H1 (cell line): ENCODE measurements at regions not wholly inside any gene's neighbourhood (a gene's known extent, or its start where the extent isn't known, plus 50 kb on each side); places are given as distances from the start of the nearest gene placed in this dataset.
A peak's percentile ranks its signal among the peaks of the same experiment; 100 is the strongest.

Source experiments
- CTCF ChIA-PET: fragments of 300-600 bp; sonication (Branson Sonifier 250); formaldehyde crosslinking; loops from one replicate; lab custom pipeline; 2021; ENCODE audit not compliant: partially characterized antibody; lab: Charles Lee
- POLR2A ChIA-PET: fragments of 300-600 bp; sonication (Branson Sonifier 250); formaldehyde crosslinking; loops from one replicate; lab custom pipeline; 2021; ENCODE audit warnings: inconsistent platforms; ENCODE audit not compliant: partially characterized antibody; lab: Charles Lee
- DNase-seq, 2 experiments: peaks; one replicate each; pipeline versions ENCODE4 v3.0.0 to v3.0.0-alpha.2; 2010 to 2022; ENCODE audit warnings: low spot score in 2 of 2, low read depth in 1 of 2, mixed read lengths in 1 of 2
- FAIRE-seq: peaks from 2 replicates; lab custom pipeline; 2011; peaks lifted over from hg19 to GRCh38; lab: Jason Lieb, UNC
- H2AFZ ChIP-seq: 2 replicates; pipeline ENCODE4 v1.8.1; 2012; ENCODE audit warnings: low read length, inconsistent platforms
- H2AK5ac ChIP-seq: 2 replicates; pipeline ENCODE4 v1.6.1; 2013; ENCODE audit warnings: low read depth, low read length
- H2BK120ac ChIP-seq: replicated peaks from 2 replicates; pipeline ENCODE3; 2013; ENCODE audit warnings: low read depth, low read length, inconsistent platforms
- H2BK12ac ChIP-seq: 2 replicates; pipeline ENCODE4 v1.6.1; 2013; ENCODE audit warnings: low read depth, low read length
- H2BK15ac ChIP-seq: 2 replicates; pipeline ENCODE4 v1.6.1; 2013; ENCODE audit warnings: low read length
- H2BK20ac ChIP-seq: 2 replicates; pipeline ENCODE4 v1.6.1; 2013; ENCODE audit warnings: low read length
- H2BK5ac ChIP-seq: 2 replicates; pipeline ENCODE4 v1.6.1; 2013; ENCODE audit warnings: low read depth, low read length
- H3K14ac ChIP-seq: 2 replicates; pipeline ENCODE4 v1.6.1; 2013; ENCODE audit warnings: inconsistent platforms; ENCODE audit not compliant: insufficient read length
- H3K18ac ChIP-seq: 2 replicates; pipeline ENCODE4 v1.6.1; 2013; ENCODE audit warnings: low read length; ENCODE audit errors: extremely low read depth
- H3K23ac ChIP-seq: 2 replicates; pipeline ENCODE4 v1.6.1; 2013; ENCODE audit warnings: inconsistent platforms; ENCODE audit not compliant: insufficient read length
- H3K23me2 ChIP-seq: 2 replicates; pipeline ENCODE4 v1.6.1; 2013; ENCODE audit warnings: low read depth, low read length
- H3K27ac ChIP-seq: 2 replicates; pipeline ENCODE4 v1.6.1; 2011; ENCODE audit warnings: low read depth, low read length, inconsistent platforms
- H3K27me3 ChIP-seq, 4 experiments: replicated peaks in 1 of 4; 1 replicate in 1 of 4; 2 replicates in 3 of 4; pipeline versions ENCODE4 v1.6.1 to v1.8.1; 2011 to 2013; ENCODE audit warnings: low read length in 3 of 4, mild to moderate bottlenecking in 3 of 4, inconsistent platforms in 2 of 4, mixed read lengths in 2 of 4, moderate library complexity in 1 of 4; ENCODE audit not compliant: control insufficient read depth in 3 of 4, insufficient read depth in 3 of 4; ENCODE audit errors: extremely low read depth in 1 of 4
- H3K36me3 ChIP-seq, 4 experiments: 2 replicates each; pipeline versions ENCODE4 v1.6.1 to v1.8.1; 2011 to 2013; ENCODE audit warnings: mild to moderate bottlenecking in 4 of 4, low read length in 3 of 4, moderate library complexity in 2 of 4, control low read depth in 1 of 4, inconsistent platforms in 1 of 4; ENCODE audit not compliant: insufficient read depth in 4 of 4, control insufficient read depth in 2 of 4
- H3K4ac ChIP-seq: replicated peaks from 2 replicates; pipeline ENCODE3; 2013; ENCODE audit warnings: low read length, low read depth, mixed read lengths, inconsistent platforms; ENCODE audit not compliant: insufficient read length
- H3K4me1 ChIP-seq, 4 experiments: replicated peaks in 1 of 4; 1 replicate in 1 of 4; 2 replicates in 3 of 4; pipeline versions ENCODE4 v1.6.1 to v1.8.1; 2011 to 2013; ENCODE audit warnings: low read length in 3 of 4, inconsistent platforms in 2 of 4, mixed read lengths in 1 of 4; ENCODE audit not compliant: insufficient read depth in 4 of 4, control insufficient read depth in 3 of 4
- H3K4me2 ChIP-seq, 2 experiments: 2 replicates each; pipeline versions ENCODE4 v1.6.1 to v1.8.1; 2011 to 2013; ENCODE audit warnings: low read depth in 2 of 2, low read length in 2 of 2, control low read depth in 1 of 2, inconsistent platforms in 1 of 2, mild to moderate bottlenecking in 1 of 2; ENCODE audit not compliant: insufficient read depth in 1 of 2
- H3K4me3 ChIP-seq, 4 experiments: fragments of 200-600, 300-600 bp in 1 of 4; sonication (generic), shearing (Covaris generic), sonication (Bioruptor Twin) in 1 of 4; 2 replicates each; pipeline versions ENCODE4 v1.5.1 to v1.8.1; 2011 to 2016; ENCODE audit warnings: low read length in 4 of 4, low read depth in 3 of 4, control low read depth in 2 of 4, inconsistent platforms in 2 of 4, mild to moderate bottlenecking in 2 of 4, mixed read lengths in 1 of 4, moderate library complexity in 1 of 4; ENCODE audit not compliant: insufficient read depth in 2 of 4; ENCODE audit errors: extremely low read depth in 1 of 4
- H3K56ac ChIP-seq: replicated peaks from 2 replicates; pipeline ENCODE3; 2013; ENCODE audit warnings: low read depth, mild to moderate bottlenecking, mixed read lengths, low read length, inconsistent platforms; ENCODE audit not compliant: insufficient read length
- H3K79me1 ChIP-seq: 2 replicates; pipeline ENCODE4 v1.6.1; 2013; ENCODE audit warnings: low read depth, low read length, control low read depth
- H3K79me2 ChIP-seq, 2 experiments: 2 replicates each; pipeline versions ENCODE4 v1.6.1 to v1.8.1; 2012 to 2013; ENCODE audit warnings: low read length in 2 of 2, mild to moderate bottlenecking in 2 of 2, inconsistent platforms in 1 of 2; ENCODE audit not compliant: insufficient read depth in 2 of 2, control insufficient read depth in 1 of 2
- H3K9ac ChIP-seq, 4 experiments: replicated peaks in 1 of 4; 1 replicate in 1 of 4; 2 replicates in 3 of 4; pipeline versions ENCODE4 v1.6.1 to v1.8.1; 2011 to 2013; ENCODE audit warnings: low read depth in 3 of 4, low read length in 3 of 4, control low read depth in 2 of 4, mild to moderate bottlenecking in 2 of 4, moderate library complexity in 2 of 4, inconsistent platforms in 1 of 4; ENCODE audit errors: extremely low read depth in 1 of 4
- H3K9me3 ChIP-seq, 2 experiments: 2 replicates each; pipeline versions ENCODE4 v1.6.1 to v1.8.1; 2012 to 2013; ENCODE audit warnings: mild to moderate bottlenecking in 2 of 2, moderate library complexity in 2 of 2, control low read depth in 1 of 2, inconsistent platforms in 1 of 2, low read depth in 1 of 2, low read length in 1 of 2, mixed read lengths in 1 of 2; ENCODE audit not compliant: insufficient read depth in 2 of 2
- H4K20me1 ChIP-seq, 2 experiments: replicated peaks in 1 of 2; 2 replicates each; pipeline versions ENCODE3 to v1.8.1; 2011 to 2013; ENCODE audit warnings: inconsistent platforms in 2 of 2, low read length in 2 of 2, mild to moderate bottlenecking in 1 of 2; ENCODE audit not compliant: insufficient read depth in 2 of 2, control insufficient read depth in 1 of 2
- H4K5ac ChIP-seq: 2 replicates; pipeline ENCODE4 v1.6.1; 2013; ENCODE audit warnings: low read length, low read depth, mixed read lengths, inconsistent platforms; ENCODE audit not compliant: insufficient read length
- H4K8ac ChIP-seq: 2 replicates; pipeline ENCODE4 v1.8.0; 2013; ENCODE audit warnings: mild to moderate bottlenecking, moderate library complexity, low read length, inconsistent platforms; ENCODE audit not compliant: insufficient read depth; ENCODE audit errors: extremely low read depth
- H4K91ac ChIP-seq: replicated peaks from 2 replicates; pipeline ENCODE3; 2013; ENCODE audit warnings: low read length, mixed read lengths, inconsistent platforms; ENCODE audit not compliant: insufficient read length
- BACH1 ChIP-seq: IDR thresholded peaks from 2 replicates; pipeline ENCODE4 v1.6.1; 2012; ENCODE audit warnings: low read length, improper control_type of control experiment
- BRCA1 ChIP-seq: IDR thresholded peaks from 2 replicates; pipeline ENCODE4 v1.6.1; 2012; ENCODE audit warnings: low read depth, low read length, improper control_type of control experiment
- HDAC2 ChIP-seq, 2 experiments: fragments of 300-600 bp in 1 of 2; sonication (generic) in 1 of 2; IDR thresholded peaks; 2 replicates each; pipeline ENCODE4 v1.6.1; 2011 to 2012; ENCODE audit warnings: low read depth in 2 of 2, low read length in 2 of 2, mild to moderate bottlenecking in 2 of 2, moderate library complexity in 2 of 2, borderline replicate concordance in 1 of 2, inconsistent platforms in 1 of 2
- KDM1A ChIP-seq: fragments of 200-600, 300-600 bp; sonication (generic); IDR thresholded peaks from 2 replicates; pipeline ENCODE4 v1.7.1; 2016; ENCODE audit warnings: mild to moderate bottlenecking, low read length, borderline replicate concordance
- TBP ChIP-seq: IDR thresholded peaks from 2 replicates; pipeline ENCODE4 v1.6.1; 2011; ENCODE audit warnings: low read depth, low read length, improper control_type of control experiment
- TEAD4 ChIP-seq: IDR thresholded peaks from 2 replicates; pipeline ENCODE4 v1.6.1; 2012; ENCODE audit warnings: low read depth, low read length, inconsistent platforms, mixed read lengths
- ZNF274 ChIP-seq: IDR thresholded peaks from 2 replicates; pipeline ENCODE4 v1.7.0; 2012; ENCODE audit warnings: low read length, borderline replicate concordance; ENCODE audit errors: extremely low read depth
- WGBS, 2 experiments: shearing (Covaris generic) in 1 of 2; methylation state at CpG; one replicate each; pipeline versions ENCODE4 v1.1.6 to v1.1.7; 2013 to 2015; ENCODE audit warnings: low lambda C conversion rate in 2 of 2, mixed read lengths in 2 of 2, inconsistent platforms in 1 of 2, low coverage in 1 of 2, missing lambda C conversion rate in 1 of 2; ENCODE audit not compliant: insufficient replicate concordance in 2 of 2, insufficient coverage in 1 of 2, insufficient read length in 1 of 2; ENCODE audit errors: extremely low coverage in 1 of 2, missing lambda C conversion rate in 1 of 2; 5-methylcytosine and 5-hydroxymethylcytosine counted together
- TF ChIP-seq, protein P1 (sequence below): IDR thresholded peaks from 2 replicates; pipeline ENCODE4 v1.6.1; 2011; ENCODE audit warnings: low read length, improper control_type of control experiment

DNA sequence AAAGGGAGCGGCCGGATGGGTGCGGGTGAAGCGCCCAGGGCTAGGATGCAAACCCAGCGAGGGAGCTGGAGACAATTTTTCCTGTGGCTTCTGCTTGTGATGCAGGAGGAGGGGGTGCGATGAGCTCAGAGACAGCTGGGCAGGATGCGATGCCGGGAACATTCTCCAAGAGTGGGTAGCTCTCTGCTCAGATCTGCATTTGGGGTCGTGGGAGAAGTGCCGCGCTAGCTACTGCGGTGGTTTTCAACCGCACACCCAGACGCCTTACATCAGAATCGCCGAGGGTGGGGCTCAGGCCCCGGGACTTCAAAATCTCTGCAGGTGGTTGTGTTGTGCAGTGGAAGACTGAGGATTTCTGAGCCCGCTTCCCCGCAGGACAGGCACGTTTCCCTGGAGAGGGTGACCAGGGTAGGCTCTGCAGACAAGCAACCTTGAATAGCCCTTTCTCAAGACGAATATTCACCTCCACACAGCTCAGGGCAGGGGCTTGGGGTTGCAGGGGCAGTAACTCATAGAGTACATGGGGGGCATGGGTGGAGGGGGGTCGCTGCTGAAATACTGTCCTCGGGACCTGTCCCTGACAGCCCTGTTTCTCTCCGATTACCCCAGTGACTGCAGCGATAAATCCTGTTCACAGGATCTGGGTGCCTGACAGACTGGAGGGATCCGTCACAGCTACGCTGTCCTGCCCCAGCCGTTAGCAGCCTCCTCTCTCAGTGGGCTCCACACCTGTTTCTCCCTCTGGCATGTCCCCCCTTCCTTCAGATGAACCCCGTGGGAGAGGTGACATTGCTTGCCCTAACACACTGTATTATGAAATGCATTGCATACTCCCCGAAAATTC, 63.3 kb downstream of the HAPSTR1 start:
- Histone ChIP-seq H3K23me2 (peaks cover 7% of the 10 kb centered on the region; the same call in 1 of the 2 replicates), H2BK5ac (no peak overlapping the region), H2BK15ac (0 out of 2 replicates have a peak overlapping the region, but pooled peaks have one; percentile 36), H3K9ac (no peak overlapping the region), H3K36me3 (no peaks in the 10 kb centered on the region), H3K56ac (no peak overlapping the region), H3K14ac (no peak overlapping the region), H2BK20ac (no peak overlapping the region), H3K4me2 (no peak overlapping the region), H3K4me3 (no peak overlapping the region), H4K20me1 (peaks cover 0 to 3% of the 10 kb centered on the region in 2 experiments), H3K18ac (no peak overlapping the region), H2AK5ac (no peak overlapping the region; the same call in 1 of the 2 replicates), H3K4ac (peak overlapping the region; percentile 59), H3K27ac (no peak overlapping the region), H3K79me1 (no peaks in the 10 kb centered on the region), H3K27me3 (no peaks in the 10 kb centered on the region), H4K8ac (peak overlapping the region; percentile 7; the same call in 1 of the 2 replicates), H2BK120ac (no peak overlapping the region), H3K4me1 (peaks cover 3 to 17% (median 8%) of the 10 kb centered on the region in 4 experiments; a peak in 6 of 7 replicates), H2BK12ac (peak overlapping the region; percentile 68; the same call in 1 of the 2 replicates), H3K23ac (no peak overlapping the region), H4K91ac (no peak overlapping the region), H4K5ac (no peak overlapping the region), H3K9me3 (no peaks in the 10 kb centered on the region), H2AFZ (no peak overlapping the region), H3K79me2 (no peaks in the 10 kb centered on the region)
- DNase-seq (no peak), FAIRE-seq (no peak)
- ChIA-PET CTCF (interaction anchor here (0.9 to 1.1 kb wide), 2 partner anchors 8 to 20 kb away, joined by 3 to 4 read pairs; no protein-coding TSS in a partner anchor), POLR2A (interaction anchor here (0.7 to 1.3 kb wide), 2 partner anchors 24 to 76 kb away, joined by 3 to 4 read pairs; no protein-coding TSS in a partner anchor)
- WGBS, 2 experiments: 72% methylated on average over 30 of the region's 30 CpGs; no CpG with 5 or more reads in 1 of the 2 experiments
- no peak for TF ChIP-seq HDAC2 (IDR thresholded peaks at IDR 0.05; ENCODE audit: borderline replicate concordance in 1 of 2, low read depth in 2 of 2, low read length in 2 of 2)
- no peak for TF ChIP-seq TEAD4
- no peak for TF ChIP-seq KDM1A
- no peak for TF ChIP-seq ZNF274
- TF ChIP-seq TBP: no peak
- TF ChIP-seq BACH1: no peak
- TF ChIP-seq BRCA1: no peak
- TF ChIP-seq, protein P1, sequence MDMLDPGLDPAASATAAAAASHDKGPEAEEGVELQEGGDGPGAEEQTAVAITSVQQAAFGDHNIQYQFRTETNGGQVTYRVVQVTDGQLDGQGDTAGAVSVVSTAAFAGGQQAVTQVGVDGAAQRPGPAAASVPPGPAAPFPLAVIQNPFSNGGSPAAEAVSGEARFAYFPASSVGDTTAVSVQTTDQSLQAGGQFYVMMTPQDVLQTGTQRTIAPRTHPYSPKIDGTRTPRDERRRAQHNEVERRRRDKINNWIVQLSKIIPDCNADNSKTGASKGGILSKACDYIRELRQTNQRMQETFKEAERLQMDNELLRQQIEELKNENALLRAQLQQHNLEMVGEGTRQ: no peak
